22Rv1 (cell line): ENCODE measurements at regions not wholly inside any gene's neighbourhood (a gene's known extent, or its start where the extent isn't known, plus 50 kb on each side); places are given as distances from the start of the nearest gene placed in this dataset.

ENCODE experiments used
- H3K27ac ChIP-seq: fragments of 450-650 bp; 2 replicates; pipeline ENCODE4 v1.5.1; 2017
- CTCF ChIP-seq: fragments of 450-650 bp; IDR thresholded peaks from 2 replicates; pipeline ENCODE4 v1.5.1; 2017; ENCODE audit warnings: mild to moderate bottlenecking
- ZFX ChIP-seq: fragments of 450-650 bp; IDR thresholded peaks from 2 replicates; pipeline ENCODE4 v1.6.1; 2017; ENCODE audit warnings: antibody characterized with exemption, borderline replicate concordance

- H3K27ac ChIP-seq = no peak overlapping the region
Observed at GRCh38 chrX:25558137-25558536, 542.4 kb upstream of the ARX start.

GRCh38 chrX:25561190-25561589, 545.4 kb upstream of the ARX start:
- H3K27ac ChIP-seq = no peak overlapping the region
- TF ChIP-seq CTCF (no peak), ZFX (no peak)

More at GRCh38 chrX:25558137-25558536, 542.4 kb upstream of the ARX start:
- TF ChIP-seq CTCF = no peak
- no peak for TF ChIP-seq ZFX

DNA sequence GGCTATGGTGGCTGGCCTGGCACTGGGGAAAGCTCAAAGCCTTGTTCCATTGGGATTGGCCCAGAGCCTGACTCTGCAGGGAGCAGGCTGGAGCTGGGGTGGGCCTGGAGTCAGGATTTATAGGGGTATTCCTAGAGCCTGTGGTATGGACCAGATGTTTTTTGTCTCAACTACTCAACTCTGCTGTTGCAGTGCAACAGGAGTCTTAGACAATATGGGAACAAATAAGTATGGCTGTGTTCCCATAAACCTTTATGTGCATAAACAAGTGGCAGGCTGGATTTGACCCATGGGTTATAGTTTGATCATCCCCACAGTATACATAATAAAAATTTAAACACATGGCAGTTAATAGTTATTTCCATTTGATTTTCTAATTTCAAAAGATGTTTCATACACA, 557.9 kb upstream of the ARX start:
- no peak overlapping the region for H3K27ac ChIP-seq

DNA sequence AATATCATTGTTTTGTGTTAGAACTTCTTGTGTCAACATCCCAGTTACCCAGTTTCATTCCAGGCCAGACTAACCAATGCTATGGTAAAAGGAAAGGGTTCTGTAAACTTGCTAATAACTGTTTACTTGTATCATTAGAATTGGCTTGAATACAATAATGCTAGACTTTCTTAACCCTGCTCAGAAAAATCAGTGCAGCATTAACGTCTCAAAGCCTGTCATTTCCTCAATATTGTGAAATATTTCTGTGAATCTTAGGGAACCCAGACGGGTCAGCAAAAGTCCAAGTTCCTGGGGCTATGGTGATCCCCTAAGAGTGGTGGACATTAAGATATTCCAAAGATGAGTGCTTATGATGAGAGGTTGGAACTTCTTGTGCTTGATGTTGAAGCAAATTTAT, 541.2 kb upstream of the MAGEB18 start:
- TF ChIP-seq ZFX (no peak), CTCF (no peak)
- no peak overlapping the region for H3K27ac ChIP-seq

More for the DNA sequence above, 557.9 kb upstream of the ARX start:
- TF ChIP-seq ZFX (no peak), CTCF (no peak)

- TF ChIP-seq CTCF (no peak), ZFX (no peak)
- H3K27ac ChIP-seq = no peak overlapping the region
Observed at GRCh38 chrX:25597551-25597950, 540.6 kb upstream of the MAGEB18 start.

GRCh38 chrX:25599061-25599460, 539.1 kb upstream of the MAGEB18 start:
- TF ChIP-seq ZFX (no peak), CTCF (no peak)
- no peak overlapping the region for H3K27ac ChIP-seq

DNA sequence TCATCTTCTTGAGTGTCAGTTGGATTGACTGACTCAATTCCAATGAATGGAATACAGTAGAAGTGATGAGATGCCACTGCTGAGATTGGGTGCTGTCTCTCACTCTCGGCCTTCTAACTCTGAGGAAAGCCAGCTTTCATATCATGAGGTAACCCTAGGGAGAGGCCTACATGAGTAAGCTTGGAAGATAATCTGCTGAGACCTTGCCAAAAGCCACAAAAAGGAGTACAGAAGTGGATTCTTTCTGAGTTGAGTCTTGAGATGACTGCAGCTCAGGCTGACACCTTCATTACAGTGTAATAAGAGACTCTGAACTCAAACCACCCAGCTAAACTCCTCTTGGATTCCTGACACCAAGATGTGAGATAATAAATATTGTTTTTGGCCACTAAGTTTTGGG, 537.4 kb upstream of the MAGEB18 start:
- H3K27ac ChIP-seq = no peak overlapping the region
- TF ChIP-seq CTCF (no peak), ZFX (no peak)
